ENCODE measurements at regions not wholly inside any gene's neighbourhood (a gene's known extent, or its start where the extent isn't known, plus 50 kb on each side); places are given as distances from the start of the nearest gene placed in this dataset.

GRCh38 chr4:1467581-1468458 is 61.6 kb upstream of the NKX1-1 start:
- no peak for DNase-seq (ENCODE audit: low read depth in 6 of 9, low spot score in 9 of 9)
- no peaks in the 10 kb centered on the region for H3K36me3 ChIP-seq (ENCODE audit: control insufficient read depth in 2 of 2, insufficient read depth in 2 of 2, low read length in 1 of 2)
- peaks cover 16 to 34% of the 10 kb centered on the region in 2 donors for H3K27me3 ChIP-seq (ENCODE audit: control insufficient read depth in 2 of 2, insufficient read depth in 1 of 2, low read length in 1 of 2)
- 96% methylated on average over 6 of the region's 6 CpGs for WGBS
- H3K4me1 ChIP-seq (ENCODE audit: control insufficient read depth in 2 of 2, insufficient read depth in 2 of 2, low read length in 2 of 2): no peaks in the 10 kb centered on the region
- no peak overlapping the region for H3K27ac ChIP-seq (ENCODE audit: low read depth in 1 of 2, low read length in 1 of 2)
- H3K4me3 ChIP-seq (ENCODE audit: low read length in 2 of 2): no peak overlapping the region
- H3K9me3 ChIP-seq (ENCODE audit: control insufficient read depth in 2 of 2, insufficient read depth in 1 of 2, low read length in 1 of 2): no peaks in the 10 kb centered on the region

GRCh38 chr4:1466863-1467165 is 60.6 kb upstream of the NKX1-1 start:
- DNase-seq (ENCODE audit: low read depth in 6 of 9, low spot score in 9 of 9): no peak
- 89% methylated on average over 6 of the region's 6 CpGs for WGBS
- Histone ChIP-seq H3K36me3 (ENCODE audit: control insufficient read depth in 2 of 2, insufficient read depth in 2 of 2, low read length in 1 of 2) (no peaks in the 10 kb centered on the region), H3K27me3 (ENCODE audit: control insufficient read depth in 2 of 2, insufficient read depth in 1 of 2, low read length in 1 of 2) (peaks cover 8 to 35% of the 10 kb centered on the region in 2 donors), H3K4me3 (ENCODE audit: low read length in 2 of 2) (no peak overlapping the region), H3K4me1 (ENCODE audit: control insufficient read depth in 2 of 2, insufficient read depth in 2 of 2, low read length in 2 of 2) (no peaks in the 10 kb centered on the region), H3K27ac (ENCODE audit: low read depth in 1 of 2, low read length in 1 of 2) (no peak overlapping the region), H3K9me3 (ENCODE audit: control insufficient read depth in 2 of 2, insufficient read depth in 1 of 2, low read length in 1 of 2) (no peaks in the 10 kb centered on the region)

GRCh38 chr4:1466034-1466862 is 60.0 kb upstream of the NKX1-1 start:
- 96% methylated on average over 24 of the region's 24 CpGs for WGBS
- Histone ChIP-seq H3K4me3 (ENCODE audit: low read length in 2 of 2) (no peak overlapping the region), H3K4me1 (ENCODE audit: control insufficient read depth in 2 of 2, insufficient read depth in 2 of 2, low read length in 2 of 2) (no peaks in the 10 kb centered on the region), H3K27me3 (ENCODE audit: control insufficient read depth in 2 of 2, insufficient read depth in 1 of 2, low read length in 1 of 2) (peaks cover 2 to 36% of the 10 kb centered on the region in 2 donors), H3K36me3 (ENCODE audit: control insufficient read depth in 2 of 2, insufficient read depth in 2 of 2, low read length in 1 of 2) (no peaks in the 10 kb centered on the region), H3K9me3 (ENCODE audit: control insufficient read depth in 2 of 2, insufficient read depth in 1 of 2, low read length in 1 of 2) (no peaks in the 10 kb centered on the region), H3K27ac (ENCODE audit: low read depth in 1 of 2, low read length in 1 of 2) (no peak overlapping the region)
- DNase-seq (ENCODE audit: low read depth in 6 of 9, low spot score in 9 of 9): no peak

GRCh38 chr4:1465173-1466033 is 59.2 kb upstream of the NKX1-1 start:
- Histone ChIP-seq H3K4me3 (ENCODE audit: low read length in 2 of 2) (no peak overlapping the region), H3K27ac (ENCODE audit: low read depth in 1 of 2, low read length in 1 of 2) (no peak overlapping the region), H3K27me3 (ENCODE audit: control insufficient read depth in 2 of 2, insufficient read depth in 1 of 2, low read length in 1 of 2) (peaks cover 0 to 33% of the 10 kb centered on the region in 2 donors), H3K9me3 (ENCODE audit: control insufficient read depth in 2 of 2, insufficient read depth in 1 of 2, low read length in 1 of 2) (no peaks in the 10 kb centered on the region), H3K36me3 (ENCODE audit: control insufficient read depth in 2 of 2, insufficient read depth in 2 of 2, low read length in 1 of 2) (no peaks in the 10 kb centered on the region), H3K4me1 (ENCODE audit: control insufficient read depth in 2 of 2, insufficient read depth in 2 of 2, low read length in 2 of 2) (no peaks in the 10 kb centered on the region)
- no peak for DNase-seq (ENCODE audit: low read depth in 6 of 9, low spot score in 9 of 9)
- 91% methylated on average over 24 of the region's 24 CpGs for WGBS

GRCh38 chr4:1464581-1465171 is 58.4 kb upstream of the NKX1-1 start:
- no peak for DNase-seq (ENCODE audit: low read depth in 6 of 9, low spot score in 9 of 9)
- no peak overlapping the region for H3K27ac ChIP-seq (ENCODE audit: low read depth in 1 of 2, low read length in 1 of 2)
- H3K4me1 ChIP-seq (ENCODE audit: control insufficient read depth in 2 of 2, insufficient read depth in 2 of 2, low read length in 2 of 2): no peaks in the 10 kb centered on the region
- H3K4me3 ChIP-seq (ENCODE audit: low read length in 2 of 2): no peak overlapping the region
- no peaks in the 10 kb centered on the region for H3K9me3 ChIP-seq (ENCODE audit: control insufficient read depth in 2 of 2, insufficient read depth in 1 of 2, low read length in 1 of 2)
- H3K27me3 ChIP-seq (ENCODE audit: control insufficient read depth in 2 of 2, insufficient read depth in 1 of 2, low read length in 1 of 2): peaks cover 0 to 36% of the 10 kb centered on the region in 2 donors
- no peaks in the 10 kb centered on the region for H3K36me3 ChIP-seq (ENCODE audit: control insufficient read depth in 2 of 2, insufficient read depth in 2 of 2, low read length in 1 of 2)
- 94% methylated on average over 15 of the region's 15 CpGs for WGBS

- H3K4me1 ChIP-seq (ENCODE audit: control insufficient read depth in 2 of 2, insufficient read depth in 2 of 2, low read length in 2 of 2): no peaks in the 10 kb centered on the region
- H3K27ac ChIP-seq (ENCODE audit: low read depth in 1 of 2, low read length in 1 of 2): no peak overlapping the region
- no peak for DNase-seq (ENCODE audit: low read depth in 6 of 9, low spot score in 9 of 9)
- 92% methylated on average over 22 of the region's 22 CpGs for WGBS
- no peaks in the 10 kb centered on the region for H3K9me3 ChIP-seq (ENCODE audit: control insufficient read depth in 2 of 2, insufficient read depth in 1 of 2, low read length in 1 of 2)
- peaks cover 0 to 43% of the 10 kb centered on the region in 2 donors for H3K27me3 ChIP-seq (ENCODE audit: control insufficient read depth in 2 of 2, insufficient read depth in 1 of 2, low read length in 1 of 2)
- no peaks in the 10 kb centered on the region for H3K36me3 ChIP-seq (ENCODE audit: control insufficient read depth in 2 of 2, insufficient read depth in 2 of 2, low read length in 1 of 2)
- H3K4me3 ChIP-seq (ENCODE audit: low read length in 2 of 2): no peak overlapping the region
Measured at GRCh38 chr4:1463927-1464540, 57.8 kb upstream of the NKX1-1 start.

GRCh38 chr4:1463088-1463926 is 57.1 kb upstream of the NKX1-1 start:
- WGBS: 48% methylated on average over 30 of the region's 30 CpGs
- no peak overlapping the region for H3K4me3 ChIP-seq (ENCODE audit: low read length in 2 of 2)
- no peak for DNase-seq (ENCODE audit: low read depth in 6 of 9, low spot score in 9 of 9)
- no peaks in the 10 kb centered on the region for H3K36me3 ChIP-seq (ENCODE audit: control insufficient read depth in 2 of 2, insufficient read depth in 2 of 2, low read length in 1 of 2)
- H3K4me1 ChIP-seq (ENCODE audit: control insufficient read depth in 2 of 2, insufficient read depth in 2 of 2, low read length in 2 of 2): no peaks in the 10 kb centered on the region
- no peak overlapping the region for H3K27ac ChIP-seq (ENCODE audit: low read depth in 1 of 2, low read length in 1 of 2)
- H3K27me3 ChIP-seq (ENCODE audit: control insufficient read depth in 2 of 2, insufficient read depth in 1 of 2, low read length in 1 of 2): peaks cover 0 to 50% of the 10 kb centered on the region in 2 donors
- no peaks in the 10 kb centered on the region for H3K9me3 ChIP-seq (ENCODE audit: control insufficient read depth in 2 of 2, insufficient read depth in 1 of 2, low read length in 1 of 2)

- peaks cover 0 to 51% of the 10 kb centered on the region in 2 donors for H3K27me3 ChIP-seq (ENCODE audit: control insufficient read depth in 2 of 2, insufficient read depth in 1 of 2, low read length in 1 of 2)
Measured at GRCh38 chr4:1462768-1463075, 56.5 kb upstream of the NKX1-1 start.

More at GRCh38 chr4:1462768-1463075, 56.5 kb upstream of the NKX1-1 start:
- no peak overlapping the region for H3K4me3 ChIP-seq (ENCODE audit: low read length in 2 of 2)
- no peaks in the 10 kb centered on the region for H3K4me1 ChIP-seq (ENCODE audit: control insufficient read depth in 2 of 2, insufficient read depth in 2 of 2, low read length in 2 of 2)
- no peaks in the 10 kb centered on the region for H3K9me3 ChIP-seq (ENCODE audit: control insufficient read depth in 2 of 2, insufficient read depth in 1 of 2, low read length in 1 of 2)
- no peaks in the 10 kb centered on the region for H3K36me3 ChIP-seq (ENCODE audit: control insufficient read depth in 2 of 2, insufficient read depth in 2 of 2, low read length in 1 of 2)
- H3K27ac ChIP-seq (ENCODE audit: low read depth in 1 of 2, low read length in 1 of 2): no peak overlapping the region
- 88% methylated on average over 14 of the region's 14 CpGs for WGBS
- no peak for DNase-seq (ENCODE audit: low read depth in 6 of 9, low spot score in 9 of 9)
